GM12875 (cell line): ENCODE measurements at regions not wholly inside any gene's neighbourhood (a gene's known extent, or its start where the extent isn't known, plus 50 kb on each side); places are given as distances from the start of the nearest gene placed in this dataset.

Experiments
- H3K4me3 ChIP-seq: one replicate; pipeline ENCODE4 v1.5.1; 2011; ENCODE audit warnings: low read depth, low read length, control low read depth
- TF ChIP-seq, protein P1 (sequence below): IDR thresholded peaks from 2 replicates; pipeline ENCODE4 v1.5.1; 2011; ENCODE audit warnings: low read depth, mild to moderate bottlenecking, control low read depth, inconsistent platforms, low read length, moderate library complexity, borderline replicate concordance; ENCODE audit not compliant: insufficient read depth

DNA sequence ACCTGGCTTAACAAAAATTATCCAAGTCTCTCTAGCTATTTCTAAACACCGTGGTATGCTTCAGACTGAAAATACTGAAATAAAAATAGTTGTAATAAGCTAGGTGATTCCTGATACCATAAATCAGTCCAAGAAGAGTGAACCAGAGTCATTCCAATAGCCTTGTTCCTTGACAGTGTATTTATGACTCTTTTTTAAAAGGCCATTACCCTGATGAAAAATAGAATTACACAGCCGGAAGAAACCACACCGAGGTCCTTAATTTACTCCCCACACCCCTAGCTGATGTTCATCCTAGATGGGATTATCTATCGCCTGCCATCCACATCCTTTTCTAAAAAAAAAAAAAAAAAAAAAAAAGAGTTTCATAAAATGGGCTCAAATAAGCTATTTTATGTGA, 457.6 kb upstream of the GRAMD2B start:
- TF ChIP-seq, protein P1, sequence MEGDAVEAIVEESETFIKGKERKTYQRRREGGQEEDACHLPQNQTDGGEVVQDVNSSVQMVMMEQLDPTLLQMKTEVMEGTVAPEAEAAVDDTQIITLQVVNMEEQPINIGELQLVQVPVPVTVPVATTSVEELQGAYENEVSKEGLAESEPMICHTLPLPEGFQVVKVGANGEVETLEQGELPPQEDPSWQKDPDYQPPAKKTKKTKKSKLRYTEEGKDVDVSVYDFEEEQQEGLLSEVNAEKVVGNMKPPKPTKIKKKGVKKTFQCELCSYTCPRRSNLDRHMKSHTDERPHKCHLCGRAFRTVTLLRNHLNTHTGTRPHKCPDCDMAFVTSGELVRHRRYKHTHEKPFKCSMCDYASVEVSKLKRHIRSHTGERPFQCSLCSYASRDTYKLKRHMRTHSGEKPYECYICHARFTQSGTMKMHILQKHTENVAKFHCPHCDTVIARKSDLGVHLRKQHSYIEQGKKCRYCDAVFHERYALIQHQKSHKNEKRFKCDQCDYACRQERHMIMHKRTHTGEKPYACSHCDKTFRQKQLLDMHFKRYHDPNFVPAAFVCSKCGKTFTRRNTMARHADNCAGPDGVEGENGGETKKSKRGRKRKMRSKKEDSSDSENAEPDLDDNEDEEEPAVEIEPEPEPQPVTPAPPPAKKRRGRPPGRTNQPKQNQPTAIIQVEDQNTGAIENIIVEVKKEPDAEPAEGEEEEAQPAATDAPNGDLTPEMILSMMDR: no peak
- H3K4me3 ChIP-seq: no peak overlapping the region

DNA sequence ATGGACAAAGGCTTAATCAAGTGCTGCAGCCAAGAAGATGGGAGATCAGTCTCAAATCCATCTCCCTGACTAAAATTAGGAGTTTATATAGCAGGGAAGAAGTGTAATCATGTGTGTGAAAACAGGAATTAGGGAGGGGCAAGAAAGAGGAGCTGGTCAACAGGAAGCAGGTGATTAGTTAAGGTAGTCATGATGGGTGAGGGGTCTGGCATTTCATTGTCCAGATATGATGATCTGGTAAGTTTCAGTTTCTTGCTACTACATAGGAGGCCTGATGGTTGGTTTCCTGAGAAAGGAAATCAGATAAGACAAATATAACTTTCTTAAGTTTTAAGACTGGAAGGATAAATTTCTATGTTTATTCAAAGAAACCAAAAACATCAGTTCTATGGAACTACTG, 455.6 kb upstream of the GRAMD2B start:
- TF ChIP-seq, protein P1: no peak
- no peak overlapping the region for H3K4me3 ChIP-seq

DNA sequence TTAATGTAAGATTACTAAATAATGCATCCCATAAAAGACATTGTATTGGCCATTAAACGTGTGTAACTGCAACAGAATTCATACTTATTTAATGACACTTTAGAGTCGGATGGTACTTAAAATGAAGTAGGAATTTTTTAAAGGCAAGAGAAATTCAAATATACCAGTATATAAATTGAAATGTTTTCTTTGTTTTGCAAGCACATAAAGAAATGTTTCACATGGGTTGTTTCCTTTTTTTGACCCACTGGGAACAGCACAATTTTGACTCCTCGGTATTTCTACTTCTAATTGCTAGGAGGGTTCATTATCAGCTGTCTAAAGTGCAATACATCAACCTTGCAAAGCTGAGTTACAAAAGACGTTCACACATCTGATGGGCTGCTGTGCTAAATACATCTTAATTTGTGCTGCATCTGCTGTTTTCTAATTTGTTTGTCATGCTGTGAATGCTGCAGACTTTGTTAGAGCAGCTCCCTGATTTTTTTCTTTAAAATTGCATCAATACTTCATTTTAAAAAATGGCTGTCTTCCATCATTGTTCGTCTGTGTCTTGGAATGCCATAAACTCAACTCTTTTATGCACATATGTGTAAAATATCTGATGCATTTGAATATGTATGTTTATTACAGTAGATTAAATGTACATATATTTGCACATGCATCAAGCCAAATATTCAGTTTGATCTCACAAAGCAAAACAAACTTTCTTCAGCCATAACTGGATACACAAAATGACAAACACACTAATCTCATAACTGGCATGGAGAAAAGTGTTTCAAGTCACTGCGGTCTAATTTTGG, 454.0 kb upstream of the GRAMD2B start:
- TF ChIP-seq, protein P1: no peak

DNA sequence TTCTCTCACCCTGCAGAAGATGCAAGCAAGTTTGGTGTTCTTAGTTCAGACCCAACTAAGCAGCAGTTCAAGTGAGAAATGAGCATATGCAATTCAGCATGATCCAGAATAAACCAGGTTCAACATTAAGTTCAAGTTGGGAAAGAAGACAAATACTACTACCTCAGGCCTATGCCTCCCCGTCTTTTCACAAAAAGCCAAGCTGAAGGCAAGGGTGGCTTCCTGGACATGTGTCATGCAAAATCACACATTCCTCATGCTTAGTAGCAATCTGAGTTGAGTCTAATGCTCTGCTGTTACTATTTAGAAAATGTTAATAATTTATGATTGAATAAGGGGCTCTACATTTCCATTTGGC, 453.4 kb upstream of the GRAMD2B start:
- H3K4me3 ChIP-seq: no peak overlapping the region
- TF ChIP-seq, protein P1: no peak

More for the DNA sequence above, 454.0 kb upstream of the GRAMD2B start:
- H3K4me3 ChIP-seq: no peak overlapping the region

DNA sequence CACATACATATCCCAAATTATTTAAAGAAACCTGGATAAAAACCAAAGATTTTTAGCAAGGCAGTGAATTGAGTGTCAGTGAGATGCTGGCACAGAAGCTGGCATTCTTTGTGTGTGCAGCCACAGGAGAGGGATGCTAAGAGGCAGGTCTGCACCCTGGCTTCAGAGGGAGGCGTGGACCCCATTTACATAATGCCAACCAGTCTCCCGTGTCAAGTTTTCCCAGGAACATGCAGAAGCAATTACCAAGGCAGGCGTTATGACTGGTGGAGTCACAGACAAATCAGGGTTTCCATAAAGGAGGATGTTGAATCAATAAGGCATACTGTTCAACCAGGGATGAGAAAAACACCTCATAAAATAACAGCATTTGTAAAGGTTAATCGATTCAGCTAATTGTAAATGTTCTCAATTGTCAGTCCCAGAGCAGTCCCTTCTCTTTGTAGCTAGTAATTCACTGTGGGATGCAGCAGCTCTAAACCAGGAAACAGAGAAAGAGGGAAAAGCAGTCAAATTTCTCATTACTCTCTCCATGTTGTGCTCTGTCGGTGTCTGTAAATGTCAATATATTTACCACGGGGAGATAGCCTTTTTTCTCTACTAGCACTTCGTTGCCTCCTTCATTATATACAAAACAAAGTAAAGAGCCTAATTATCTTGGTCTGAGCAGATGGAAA, 452.4 kb upstream of the GRAMD2B start:
- TF ChIP-seq, protein P1: no peak
- no peak overlapping the region for H3K4me3 ChIP-seq

DNA sequence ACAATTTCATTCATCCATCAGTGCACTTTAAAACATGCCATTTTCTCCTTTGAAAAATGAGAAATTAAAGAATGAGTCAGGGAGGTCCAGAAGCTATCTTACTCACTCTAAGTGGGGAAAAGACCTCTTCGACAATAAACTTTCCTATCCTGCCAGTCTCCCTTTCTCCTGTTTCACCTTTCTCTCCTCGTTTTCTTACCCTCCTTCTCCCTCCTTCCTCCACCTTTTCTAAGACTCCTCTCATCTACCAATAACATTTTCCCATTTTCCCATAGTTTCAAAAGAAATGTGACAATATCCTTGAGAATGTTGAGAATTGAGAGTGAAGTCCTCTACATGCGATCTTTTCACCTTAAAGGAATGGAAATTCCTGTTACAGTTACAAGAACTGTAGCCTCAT, 450.5 kb upstream of the GRAMD2B start:
- H3K4me3 ChIP-seq: no peak overlapping the region
- TF ChIP-seq, protein P1: no peak

DNA sequence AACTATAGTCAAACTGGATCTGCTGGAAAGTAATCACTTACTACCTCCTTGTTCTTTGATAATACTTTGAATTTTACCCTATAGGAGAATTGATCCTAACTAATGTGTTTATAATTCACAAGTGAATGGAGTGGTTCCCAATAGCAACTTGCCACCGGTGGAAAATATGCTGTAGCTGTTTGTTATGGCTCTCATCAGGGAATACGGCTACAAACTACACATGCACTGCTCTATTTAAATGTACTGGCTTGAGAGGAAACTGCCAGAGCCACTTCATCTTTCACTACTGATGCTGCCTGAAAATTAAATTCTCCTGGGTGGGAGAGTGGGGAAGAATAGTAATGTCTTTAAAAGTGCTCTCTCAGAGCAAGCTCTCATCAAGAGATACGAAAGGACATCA, 448.5 kb upstream of the GRAMD2B start:
- TF ChIP-seq, protein P1: no peak
- H3K4me3 ChIP-seq: no peak overlapping the region
